GM12875 (cell line): ENCODE measurements at regions not wholly inside any gene's neighbourhood (a gene's known extent, or its start where the extent isn't known, plus 50 kb on each side); places are given as distances from the start of the nearest gene placed in this dataset.

Experiments used
- H3K4me3 ChIP-seq: one replicate; pipeline ENCODE4 v1.5.1; 2011; ENCODE audit warnings: low read depth, low read length, control low read depth
- CTCF ChIP-seq: IDR thresholded peaks from 2 replicates; pipeline ENCODE4 v1.5.1; 2011; ENCODE audit warnings: low read depth, mild to moderate bottlenecking, control low read depth, inconsistent platforms, low read length, moderate library complexity, borderline replicate concordance; ENCODE audit not compliant: insufficient read depth

- no peak overlapping the region for H3K4me3 ChIP-seq
- TF ChIP-seq CTCF: no peak
These were observed 387.1 kb downstream of the THBS2 start for GRCh38 chr6:168866534-168866933.

DNA sequence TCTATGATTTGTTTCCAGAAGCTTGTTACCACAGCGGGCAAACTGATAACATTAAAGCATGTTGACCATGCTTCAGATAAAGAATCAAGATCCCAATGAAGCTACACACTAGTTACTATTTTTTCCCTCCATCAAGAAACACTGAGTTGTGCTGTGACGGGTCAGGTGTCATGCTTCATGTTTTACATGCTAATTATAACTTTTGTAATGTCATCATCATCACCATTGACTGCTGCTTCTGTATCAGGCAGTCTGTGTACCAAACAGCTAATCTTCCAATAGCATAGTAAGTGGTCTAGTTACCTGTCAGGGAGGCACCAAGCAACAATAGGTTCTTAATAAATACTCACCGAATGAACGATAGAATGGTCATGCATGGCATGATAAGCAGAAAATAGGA is 388.1 kb downstream of the THBS2 start:
- no peak overlapping the region for H3K4me3 ChIP-seq
- TF ChIP-seq CTCF: no peak

DNA sequence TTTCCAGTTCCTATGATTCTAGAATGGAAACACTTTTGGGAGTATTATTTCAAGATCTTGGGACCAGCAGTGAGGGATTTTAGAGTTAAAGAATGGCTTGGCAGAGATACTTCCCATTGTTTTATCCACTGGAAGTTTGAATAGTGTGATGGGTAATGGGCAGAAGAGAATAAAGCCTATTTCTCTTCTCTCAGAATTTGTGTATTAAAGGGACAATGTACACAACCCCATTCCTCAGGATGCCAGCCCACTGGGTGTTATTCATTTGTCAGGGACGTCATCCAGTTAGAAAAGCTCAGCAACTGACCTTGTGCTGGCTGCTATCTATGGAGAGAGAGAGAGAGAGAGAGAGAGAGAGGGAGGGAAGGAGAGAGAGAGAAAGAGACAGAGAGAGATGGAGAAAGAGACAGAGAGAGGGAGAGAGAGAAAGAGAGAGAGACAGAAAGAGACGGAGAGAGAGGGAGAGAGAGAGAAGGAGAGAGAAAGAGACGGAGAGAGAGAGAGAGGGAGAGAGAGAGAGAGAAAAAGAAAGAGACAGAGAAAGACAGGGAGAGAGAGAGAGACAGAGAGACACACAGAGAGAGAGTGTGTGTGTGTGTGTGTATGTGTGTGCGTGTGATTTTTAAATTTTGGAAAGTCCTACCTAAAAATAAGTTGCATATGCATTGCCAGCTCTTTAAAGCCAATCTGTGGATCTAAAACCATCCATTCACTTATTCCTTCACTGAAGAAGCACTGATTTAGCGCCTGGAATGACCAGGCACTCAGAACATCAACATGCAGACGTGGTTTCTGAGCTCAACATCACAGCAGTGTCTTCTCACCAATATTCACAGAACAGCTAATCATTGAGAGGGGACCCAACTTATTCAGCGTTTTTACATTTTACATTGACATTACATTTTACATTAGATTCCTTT is 388.8 kb downstream of the THBS2 start:
- no peak overlapping the region for H3K4me3 ChIP-seq
- TF ChIP-seq CTCF: no peak

DNA sequence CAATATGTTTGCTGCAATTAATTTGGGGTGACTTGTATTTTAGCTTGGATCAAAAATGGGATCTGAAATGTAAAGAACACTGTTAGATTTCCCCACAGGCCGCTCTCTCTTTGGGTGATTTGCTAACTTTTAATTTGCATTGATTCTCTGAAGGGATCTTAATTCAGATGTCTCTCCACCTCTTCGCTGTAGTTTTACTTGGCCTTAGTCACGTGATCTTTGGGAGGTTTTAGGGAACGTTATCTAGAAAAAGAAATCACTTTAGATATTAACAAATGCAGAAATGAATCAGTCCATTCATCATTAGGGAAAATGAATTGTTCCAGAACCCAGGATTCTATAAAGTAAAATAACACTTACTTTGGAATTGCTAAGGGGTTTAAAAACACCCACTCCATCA is 390.2 kb downstream of the THBS2 start:
- no peak overlapping the region for H3K4me3 ChIP-seq
- TF ChIP-seq CTCF: no peak

GRCh38 chr6:168862346-168862980 is 391.2 kb downstream of the THBS2 start:
- H3K4me3 ChIP-seq: no peak overlapping the region
- no peak for TF ChIP-seq CTCF

DNA sequence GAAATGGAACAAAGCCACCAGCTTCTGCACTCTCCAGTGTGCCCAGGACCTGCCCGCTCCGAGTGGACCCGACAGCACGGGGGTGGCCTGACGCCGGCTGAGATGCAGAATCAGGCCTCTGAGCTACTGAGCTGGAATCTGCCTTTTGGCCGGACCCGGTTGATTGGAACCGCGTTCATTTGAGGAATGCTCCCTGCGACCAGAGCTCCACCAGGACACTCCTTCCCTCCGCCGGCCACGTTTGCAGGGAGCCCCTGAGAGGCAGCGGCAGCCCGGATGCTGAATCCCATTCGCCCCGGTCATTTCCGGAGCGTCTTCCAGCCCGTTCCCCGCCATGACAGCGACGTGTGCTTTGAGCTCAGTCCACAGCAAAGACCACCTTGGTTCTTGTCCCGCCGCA is 392.7 kb downstream of the THBS2 start:
- TF ChIP-seq CTCF: no peak
- H3K4me3 ChIP-seq: no peak overlapping the region

DNA sequence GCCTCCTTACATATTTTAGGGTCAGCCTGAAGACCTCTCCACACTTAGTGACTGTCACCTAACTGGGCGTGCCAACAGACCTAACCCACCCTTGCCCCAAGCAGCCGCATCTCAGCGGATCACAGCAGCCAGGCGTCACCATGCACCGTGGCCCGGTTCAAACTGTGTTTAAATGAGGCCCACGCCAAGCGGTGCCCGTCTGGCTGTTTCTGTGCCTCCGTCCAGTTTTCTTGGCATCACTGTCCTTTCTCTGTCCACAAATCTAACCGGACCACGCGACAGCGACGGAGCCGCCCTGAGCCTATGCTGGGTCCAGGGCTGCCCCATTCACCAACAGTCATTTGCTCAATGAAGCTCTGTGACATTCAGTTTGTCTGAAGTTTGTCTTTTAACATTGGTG is 393.3 kb downstream of the THBS2 start:
- no peak for TF ChIP-seq CTCF
- no peak overlapping the region for H3K4me3 ChIP-seq
